GM12878 (cell line): ENCODE measurements at regions not wholly inside any gene's neighbourhood (a gene's known extent, or its start where the extent isn't known, plus 50 kb on each side); places are given as distances from the start of the nearest gene placed in this dataset.
"Not testable (repeated sequence)": the region's sequence is repeated elsewhere in the genome, so short reads cannot be mapped to it uniquely, and the experiment has no call there.

Source experiments
- ATAC-seq: fragments of 200-7000 bp; cut with Tn5 transposase; 3 replicates; pipeline ENCODE4 v1.9.1; 2020; ENCODE audit warnings: mild to moderate bottlenecking, moderate library complexity
- BruUV-seq: library from RNA; stranded (reverse); fragments of 400-500 nt; replicated peaks from 2 replicates; lab custom pipeline; 2021; lab: Mats Ljungman, UMichigan
- CTCF ChIA-PET: fragments of 300-600 bp; sonication (Branson Sonifier 250); formaldehyde crosslinking; extraction: SDS; loops from one replicate; lab custom pipeline; 2021; ENCODE audit warnings: inconsistent platforms; lab: Yijun Ruan, JAX
- POLR2A ChIA-PET: fragments of 350-600 bp; formaldehyde crosslinking; extraction: SDS; loops from one replicate; lab custom pipeline; 2021; ENCODE audit warnings: inconsistent platforms; lab: Charles Lee
- RAD21 ChIA-PET: fragments of 300-600 bp; sonication (Branson Sonifier 250); formaldehyde crosslinking; loops from one replicate; lab custom pipeline; 2023; ENCODE audit warnings: antibody characterized with exemption; ENCODE audit not compliant: unreplicated experiment; lab: Charles Lee
- SMC1A ChIA-PET: fragments of 300-600 bp; sonication (Branson Sonifier 250); formaldehyde crosslinking; loops from one replicate; lab custom pipeline; 2023; ENCODE audit not compliant: unreplicated experiment, uncharacterized antibody; lab: Charles Lee
- DNase-seq: peaks from one replicate; pipeline ENCODE4 v3.0.0-alpha.2; 2011; ENCODE audit warnings: low read depth, low spot score
- FAIRE-seq: peaks from 3 replicates; lab custom pipeline; 2011; peaks lifted over from hg19 to GRCh38; lab: Jason Lieb, UNC
- H2AFZ ChIP-seq: 2 replicates; pipeline ENCODE4 v1.6.0; 2011; ENCODE audit warnings: low read depth, low read length, control low read depth; ENCODE audit not compliant: control insufficient read depth
- H3K27ac ChIP-seq: 2 replicates; pipeline ENCODE4 v1.5.1; 2011; ENCODE audit warnings: control low read depth; ENCODE audit not compliant: control insufficient read depth, insufficient read depth
- H3K27me3 ChIP-seq, 2 experiments: replicated peaks in 1 of 2; 2 replicates each; pipeline versions ENCODE4 v1.6.0 to v1.6.1; 2011; ENCODE audit warnings: low read length in 1 of 2; ENCODE audit not compliant: control insufficient read depth in 2 of 2, insufficient read depth in 2 of 2
- H3K36me3 ChIP-seq, 2 experiments: 2 replicates each; pipeline ENCODE4 v1.5.1; 2011; ENCODE audit warnings: low read length in 1 of 2; ENCODE audit not compliant: control insufficient read depth in 2 of 2, insufficient read depth in 2 of 2
- H3K4me1 ChIP-seq: 2 replicates; pipeline ENCODE4 v1.6.1; 2011; ENCODE audit warnings: mild to moderate bottlenecking, low read length, moderate library complexity, mixed read lengths; ENCODE audit not compliant: control insufficient read depth, insufficient read depth
- H3K4me2 ChIP-seq: 2 replicates; pipeline ENCODE4 v1.6.0; 2011; ENCODE audit warnings: control low read depth; ENCODE audit not compliant: control insufficient read depth, insufficient read depth
- H3K4me3 ChIP-seq: fragments of 200-600 bp; sonication (generic); 2 replicates; pipeline ENCODE4 v1.5.1; 2016
- H3K79me2 ChIP-seq: 2 replicates; pipeline ENCODE4 v1.6.0; 2011; ENCODE audit warnings: low read length; ENCODE audit not compliant: control insufficient read depth, insufficient read depth
- H3K9ac ChIP-seq: 2 replicates; pipeline ENCODE4 v1.8.0; 2011; ENCODE audit warnings: low read length, control low read depth, mixed read lengths; ENCODE audit not compliant: control insufficient read depth, insufficient read depth
- H3K9me3 ChIP-seq: replicated peaks from 3 replicates; pipeline ENCODE4 v1.5.1; 2011; ENCODE audit warnings: mild to moderate bottlenecking, low read length; ENCODE audit not compliant: control insufficient read depth, insufficient read depth
- H4K20me1 ChIP-seq: 2 replicates; pipeline ENCODE4 v1.6.0; 2011; ENCODE audit not compliant: control insufficient read depth, insufficient read depth
- ASH2L ChIP-seq: fragments of 300-600, 200-600 bp; sonication (generic); IDR thresholded peaks from 2 replicates; pipeline ENCODE4 v1.6.1; 2017; ENCODE audit warnings: low read depth, mild to moderate bottlenecking, borderline replicate concordance
- MEF2A ChIP-seq: IDR thresholded peaks from 2 replicates; pipeline ENCODE4 v1.6.1; 2011; ENCODE audit warnings: low read depth, mild to moderate bottlenecking, low read length, moderate library complexity; ENCODE audit not compliant: insufficient read depth
- NBN ChIP-seq: fragments of 450-650 bp; IDR thresholded peaks from 2 replicates; pipeline ENCODE4 v1.6.1; 2016
- SPI1 ChIP-seq: IDR thresholded peaks from 2 replicates; pipeline ENCODE4 v1.6.1; 2011; ENCODE audit warnings: low read depth, mild to moderate bottlenecking, low read length, moderate library complexity, borderline replicate concordance; ENCODE audit not compliant: insufficient read depth
- in situ Hi-C: fragments of 300-500 bp; cut with MboI; formaldehyde crosslinking; loops from 9 replicates; pipeline ENCODE4 v1.14.3; 2018; ENCODE audit warnings: mixed read lengths
- intact Hi-C: fragments of 100-400 bp; cut with micrococcal nuclease; formaldehyde crosslinking; loops from one replicate; pipeline ENCODE4 v1.14.2; 2022; ENCODE audit not compliant: unreplicated experiment
- TF ChIP-seq, protein P1 (sequence below): fragments of 450-650 bp; IDR thresholded peaks from 2 replicates; pipeline ENCODE4 v1.6.1; 2016; ENCODE audit warnings: mild to moderate bottlenecking
- TF ChIP-seq, protein P2 (sequence below): fragments of 450-650 bp; formaldehyde crosslinking; IDR thresholded peaks from 2 replicates; pipeline ENCODE4 v1.4.0; 2020; ENCODE audit warnings: mild to moderate bottlenecking, moderate library complexity

DNA sequence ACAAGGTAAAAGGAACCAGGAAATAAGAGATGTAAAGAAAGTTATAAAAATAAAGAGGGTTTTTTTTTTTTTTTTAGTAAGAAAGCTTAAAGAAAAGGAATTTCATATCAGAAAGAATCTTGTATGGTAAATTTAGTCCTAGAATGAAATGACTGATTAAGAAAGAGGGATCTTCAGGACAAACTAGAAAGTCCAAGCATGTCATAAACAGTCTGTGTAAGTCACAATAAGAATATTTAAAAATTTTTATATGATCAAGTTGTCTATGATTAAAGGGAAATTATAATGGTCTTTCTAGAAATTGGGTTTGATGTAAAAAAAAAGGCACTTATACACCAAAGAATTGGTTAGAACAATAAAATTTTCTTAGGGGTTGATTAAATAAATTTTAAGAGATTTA lies 289.5 kb downstream of the XPNPEP1 start:
- FAIRE-seq (no peak), ATAC-seq (no peak), DNase-seq (no peak)
- ChIA-PET SMC1A (interaction anchor here (0.6 to 1.1 kb wide), 3 partner anchors 20 to 478 kb away, joined by 3 read pairs; no protein-coding TSS in a partner anchor), CTCF (no interaction called here), POLR2A (no interaction called here), RAD21 (no interaction called here)
- Histone ChIP-seq H3K4me1 (no peaks in the 10 kb centered on the region), H4K20me1 (no peaks in the 10 kb centered on the region), H3K4me2 (no peak overlapping the region), H3K79me2 (no peaks in the 10 kb centered on the region), H2AFZ (no peak overlapping the region), H3K9ac (no peak overlapping the region), H3K9me3 (no peaks in the 10 kb centered on the region), H3K27ac (no peak overlapping the region), H3K27me3 (no peaks in the 10 kb centered on the region), H3K36me3 (no peaks in the 10 kb centered on the region), H3K4me3 (no peak overlapping the region)
- intact Hi-C loops: no loop called here
- in situ Hi-C loops: no loop called here
- no TSS peak for BruUV-seq
- TF ChIP-seq MEF2A: no peak
- TF ChIP-seq, protein P1, sequence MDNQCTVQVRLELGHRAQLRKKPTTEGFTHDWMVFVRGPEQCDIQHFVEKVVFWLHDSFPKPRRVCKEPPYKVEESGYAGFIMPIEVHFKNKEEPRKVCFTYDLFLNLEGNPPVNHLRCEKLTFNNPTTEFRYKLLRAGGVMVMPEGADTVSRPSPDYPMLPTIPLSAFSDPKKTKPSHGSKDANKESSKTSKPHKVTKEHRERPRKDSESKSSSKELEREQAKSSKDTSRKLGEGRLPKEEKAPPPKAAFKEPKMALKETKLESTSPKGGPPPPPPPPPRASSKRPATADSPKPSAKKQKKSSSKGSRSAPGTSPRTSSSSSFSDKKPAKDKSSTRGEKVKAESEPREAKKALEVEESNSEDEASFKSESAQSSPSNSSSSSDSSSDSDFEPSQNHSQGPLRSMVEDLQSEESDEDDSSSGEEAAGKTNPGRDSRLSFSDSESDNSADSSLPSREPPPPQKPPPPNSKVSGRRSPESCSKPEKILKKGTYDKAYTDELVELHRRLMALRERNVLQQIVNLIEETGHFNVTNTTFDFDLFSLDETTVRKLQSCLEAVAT: no peak
- TF ChIP-seq ASH2L: no peak
- TF ChIP-seq, protein P2, sequence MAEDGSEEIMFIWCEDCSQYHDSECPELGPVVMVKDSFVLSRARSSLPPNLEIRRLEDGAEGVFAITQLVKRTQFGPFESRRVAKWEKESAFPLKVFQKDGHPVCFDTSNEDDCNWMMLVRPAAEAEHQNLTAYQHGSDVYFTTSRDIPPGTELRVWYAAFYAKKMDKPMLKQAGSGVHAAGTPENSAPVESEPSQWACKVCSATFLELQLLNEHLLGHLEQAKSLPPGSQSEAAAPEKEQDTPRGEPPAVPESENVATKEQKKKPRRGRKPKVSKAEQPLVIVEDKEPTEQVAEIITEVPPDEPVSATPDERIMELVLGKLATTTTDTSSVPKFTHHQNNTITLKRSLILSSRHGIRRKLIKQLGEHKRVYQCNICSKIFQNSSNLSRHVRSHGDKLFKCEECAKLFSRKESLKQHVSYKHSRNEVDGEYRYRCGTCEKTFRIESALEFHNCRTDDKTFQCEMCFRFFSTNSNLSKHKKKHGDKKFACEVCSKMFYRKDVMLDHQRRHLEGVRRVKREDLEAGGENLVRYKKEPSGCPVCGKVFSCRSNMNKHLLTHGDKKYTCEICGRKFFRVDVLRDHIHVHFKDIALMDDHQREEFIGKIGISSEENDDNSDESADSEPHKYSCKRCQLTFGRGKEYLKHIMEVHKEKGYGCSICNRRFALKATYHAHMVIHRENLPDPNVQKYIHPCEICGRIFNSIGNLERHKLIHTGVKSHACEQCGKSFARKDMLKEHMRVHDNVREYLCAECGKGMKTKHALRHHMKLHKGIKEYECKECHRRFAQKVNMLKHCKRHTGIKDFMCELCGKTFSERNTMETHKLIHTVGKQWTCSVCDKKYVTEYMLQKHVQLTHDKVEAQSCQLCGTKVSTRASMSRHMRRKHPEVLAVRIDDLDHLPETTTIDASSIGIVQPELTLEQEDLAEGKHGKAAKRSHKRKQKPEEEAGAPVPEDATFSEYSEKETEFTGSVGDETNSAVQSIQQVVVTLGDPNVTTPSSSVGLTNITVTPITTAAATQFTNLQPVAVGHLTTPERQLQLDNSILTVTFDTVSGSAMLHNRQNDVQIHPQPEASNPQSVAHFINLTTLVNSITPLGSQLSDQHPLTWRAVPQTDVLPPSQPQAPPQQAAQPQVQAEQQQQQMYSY (CRISPR knock-in tag): no peak
- no peak for TF ChIP-seq SPI1
- TF ChIP-seq NBN: no peak

DNA sequence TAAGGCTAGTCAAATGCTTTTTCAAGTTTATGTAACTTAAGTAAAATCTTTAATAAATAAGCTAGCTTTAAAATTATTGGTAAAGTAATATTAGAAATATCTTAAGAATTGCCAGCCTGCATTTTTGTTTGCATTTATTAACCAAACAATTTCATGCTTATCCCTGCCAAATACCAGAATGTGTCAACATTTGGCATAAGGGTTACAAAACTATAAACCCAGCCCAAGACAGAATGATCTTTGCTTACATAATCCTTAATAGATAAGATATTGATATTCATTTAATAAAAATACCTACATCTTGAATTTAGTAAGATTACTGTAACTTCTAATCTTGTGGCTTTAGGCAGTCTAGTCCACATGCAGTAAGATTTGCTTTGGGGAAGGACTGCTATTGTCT lies 290.3 kb downstream of the XPNPEP1 start:
- CTCF ChIA-PET, H3K9ac ChIP-seq, H3K27me3 ChIP-seq, POLR2A ChIA-PET, DNase-seq, BruUV-seq, H4K20me1 ChIP-seq, H3K4me2 ChIP-seq, H3K27ac ChIP-seq, H2AFZ ChIP-seq, H3K36me3 ChIP-seq, H3K9me3 ChIP-seq, intact Hi-C loops, in situ Hi-C loops, FAIRE-seq, H3K4me3 ChIP-seq, ATAC-seq, H3K79me2 ChIP-seq, RAD21 ChIA-PET, H3K4me1 ChIP-seq: not testable (repeated sequence)
- SMC1A ChIA-PET: interaction anchor here (0.6 to 1.1 kb wide), 4 partner anchors 9 to 477 kb away, joined by 3 read pairs; no protein-coding TSS in a partner anchor
